NB4 (cell line): ENCODE measurements at regions not wholly inside any gene's neighbourhood (a gene's known extent, or its start where the extent isn't known, plus 50 kb on each side); places are given as distances from the start of the nearest gene placed in this dataset.

Experiments
- MYC ChIP-seq: IDR thresholded peaks from 2 replicates; pipeline ENCODE4 v1.6.1; 2011; ENCODE audit warnings: low read depth, low read length
- POLR2A ChIP-seq: IDR thresholded peaks from 2 replicates; pipeline ENCODE4 v1.6.1; 2011; ENCODE audit warnings: mild to moderate bottlenecking; ENCODE audit not compliant: insufficient read length; ENCODE audit errors: extremely low read depth
- TF ChIP-seq, protein P1 (sequence below): IDR thresholded peaks from one replicate; pipeline ENCODE4 v1.5.1; 2012; ENCODE audit warnings: low read depth, low read length
- TF ChIP-seq, protein P2 (sequence below): IDR thresholded peaks from 2 replicates; pipeline ENCODE4 v1.6.1; 2011; ENCODE audit warnings: low read depth, low read length

DNA sequence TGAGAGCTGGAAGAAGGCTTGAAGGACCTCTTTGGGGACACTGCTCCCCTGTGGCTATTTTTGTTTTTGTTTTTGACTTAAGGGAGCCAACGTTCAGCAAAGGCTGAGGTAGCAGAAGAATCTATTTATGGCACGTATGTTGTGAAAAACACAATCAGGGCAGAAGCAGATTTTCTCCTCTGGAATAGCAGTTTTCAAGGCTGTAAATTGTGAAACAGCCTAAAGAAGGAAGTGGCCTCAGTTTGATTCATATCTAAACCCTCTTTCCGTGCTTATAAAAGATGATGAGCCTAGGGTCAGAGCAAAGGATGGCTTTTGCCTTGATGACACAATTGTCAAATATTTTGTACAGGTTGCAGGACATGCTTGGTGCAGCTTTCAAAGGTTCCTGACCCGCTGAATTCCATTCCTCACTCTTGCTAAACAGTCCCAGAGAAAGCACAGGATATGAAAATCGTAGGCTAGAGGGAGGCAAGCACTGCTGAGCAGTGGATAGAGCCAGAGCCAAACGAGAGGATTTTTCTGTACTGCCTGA lies 106.2 kb upstream of the DLX2 start:
- TF ChIP-seq, protein P1, sequence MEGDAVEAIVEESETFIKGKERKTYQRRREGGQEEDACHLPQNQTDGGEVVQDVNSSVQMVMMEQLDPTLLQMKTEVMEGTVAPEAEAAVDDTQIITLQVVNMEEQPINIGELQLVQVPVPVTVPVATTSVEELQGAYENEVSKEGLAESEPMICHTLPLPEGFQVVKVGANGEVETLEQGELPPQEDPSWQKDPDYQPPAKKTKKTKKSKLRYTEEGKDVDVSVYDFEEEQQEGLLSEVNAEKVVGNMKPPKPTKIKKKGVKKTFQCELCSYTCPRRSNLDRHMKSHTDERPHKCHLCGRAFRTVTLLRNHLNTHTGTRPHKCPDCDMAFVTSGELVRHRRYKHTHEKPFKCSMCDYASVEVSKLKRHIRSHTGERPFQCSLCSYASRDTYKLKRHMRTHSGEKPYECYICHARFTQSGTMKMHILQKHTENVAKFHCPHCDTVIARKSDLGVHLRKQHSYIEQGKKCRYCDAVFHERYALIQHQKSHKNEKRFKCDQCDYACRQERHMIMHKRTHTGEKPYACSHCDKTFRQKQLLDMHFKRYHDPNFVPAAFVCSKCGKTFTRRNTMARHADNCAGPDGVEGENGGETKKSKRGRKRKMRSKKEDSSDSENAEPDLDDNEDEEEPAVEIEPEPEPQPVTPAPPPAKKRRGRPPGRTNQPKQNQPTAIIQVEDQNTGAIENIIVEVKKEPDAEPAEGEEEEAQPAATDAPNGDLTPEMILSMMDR = no peak
- TF ChIP-seq, protein P2, sequence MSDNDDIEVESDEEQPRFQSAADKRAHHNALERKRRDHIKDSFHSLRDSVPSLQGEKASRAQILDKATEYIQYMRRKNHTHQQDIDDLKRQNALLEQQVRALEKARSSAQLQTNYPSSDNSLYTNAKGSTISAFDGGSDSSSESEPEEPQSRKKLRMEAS = peak; percentile 26; the same call in 1 of the 2 replicates
- no peak for TF ChIP-seq POLR2A
- TF ChIP-seq MYC = peak; percentile 58; the same call in 1 of the 2 replicates
